Kidney (tissue), 13 donors: ENCODE measurements at regions not wholly inside any gene's neighbourhood (a gene's known extent, or its start where the extent isn't known, plus 50 kb on each side); places are given as distances from the start of the nearest gene placed in this dataset.

Experiments used
- DNase-seq, 5 donors: peaks; one replicate each; pipeline ENCODE4 v3.0.0-alpha.2; 2013 to 2020
- FAIRE-seq: peaks from 2 replicates; lab custom pipeline; 2012; peaks lifted over from hg19 to GRCh38; lab: Jason Lieb, UNC
- H3K27ac ChIP-seq, 2 donors: one replicate each; pipeline ENCODE4 v1.7.0; 2013; ENCODE audit warnings: low read depth in 2 of 2, low read length in 2 of 2, inconsistent platforms in 1 of 2
- H3K27me3 ChIP-seq: one replicate; pipeline ENCODE4 v1.7.1; 2013; ENCODE audit warnings: low read length, inconsistent platforms; ENCODE audit not compliant: control insufficient read depth, insufficient read depth
- H3K36me3 ChIP-seq, 3 donors: one replicate each; pipeline versions ENCODE4 v1.7.0 to v1.7.1; 2013; ENCODE audit warnings: low read length in 3 of 3, control low read depth in 1 of 3, inconsistent platforms in 1 of 3; ENCODE audit not compliant: insufficient read depth in 3 of 3, control insufficient read depth in 2 of 3
- H3K4me1 ChIP-seq, 3 donors: one replicate each; pipeline versions ENCODE4 v1.7.0 to v1.7.1; 2013; ENCODE audit warnings: low read length in 3 of 3, inconsistent platforms in 1 of 3, low read depth in 1 of 3; ENCODE audit not compliant: control insufficient read depth in 2 of 3, insufficient read depth in 2 of 3
- H3K4me3 ChIP-seq, 3 donors: one replicate each; pipeline versions ENCODE4 v1.7.0 to v1.8.1; 2013; ENCODE audit warnings: low read length in 3 of 3, control low read depth in 1 of 3, inconsistent platforms in 1 of 3
- H3K9ac ChIP-seq, 3 donors: one replicate each; pipeline versions ENCODE4 v1.7.0 to v1.7.1; 2013; ENCODE audit warnings: low read length in 3 of 3, control low read depth in 1 of 3, inconsistent platforms in 1 of 3
- H3K9me3 ChIP-seq, 3 donors: one replicate each; pipeline versions ENCODE4 v1.7.0 to v1.7.1; 2013; ENCODE audit warnings: low read length in 3 of 3, control low read depth in 1 of 3, inconsistent platforms in 1 of 3; ENCODE audit not compliant: control insufficient read depth in 2 of 3, insufficient read depth in 1 of 3
- CTCF ChIP-seq: IDR thresholded peaks from 3 replicates; pipeline ENCODE4 v1.5.1; 2012; ENCODE audit warnings: mild to moderate bottlenecking, moderate library complexity, borderline replicate concordance; ENCODE audit not compliant: insufficient read depth; ENCODE audit errors: extremely low read depth
- intact Hi-C: fragments of 100-400 bp; cut with DNase I; formaldehyde crosslinking; loops from one replicate; pipeline ENCODE4 v1.11.1; 2022
- donor health status: control.
- donor health status: control.
- donor health status: control.
- donor health status: control.
- donor health status: control.
- donor health status: DM: yes; HTN: yes; CAD: no.
- donor health status: Normal renal cell carcinoma (clear cell type).

- intact Hi-C loops, result no loop called here
- H3K36me3 ChIP-seq, result no peaks in the 10 kb centered on the region
- H3K27ac ChIP-seq, result no peak overlapping the region
- no peaks in the 10 kb centered on the region for H3K4me1 ChIP-seq
- no peaks in the 10 kb centered on the region for H3K27me3 ChIP-seq
- H3K9me3 ChIP-seq, result no peaks in the 10 kb centered on the region
- no peak for DNase-seq
- TF ChIP-seq CTCF, result no peak
- FAIRE-seq, result no peak
- H3K4me3 ChIP-seq, result no peak overlapping the region
- no peak overlapping the region for H3K9ac ChIP-seq
Measured at GRCh38 chr9:100890321-100890720, 138.2 kb upstream of the PLPPR1 start.

GRCh38 chr9:100911273-100911672 is 117.3 kb upstream of the PLPPR1 start:
- H3K36me3 ChIP-seq, result no peaks in the 10 kb centered on the region
- no peak for TF ChIP-seq CTCF
- no peak overlapping the region for H3K27ac ChIP-seq
- no peaks in the 10 kb centered on the region for H3K9me3 ChIP-seq
- DNase-seq (no peak), FAIRE-seq (no peak)
- intact Hi-C loops, result no loop called here
- H3K4me3 ChIP-seq, result no peak overlapping the region
- no peaks in the 10 kb centered on the region for H3K4me1 ChIP-seq
- H3K27me3 ChIP-seq, result no peaks in the 10 kb centered on the region
- no peak overlapping the region for H3K9ac ChIP-seq

GRCh38 chr9:100913257-100913656 is 115.3 kb upstream of the PLPPR1 start:
- no peak for DNase-seq
- Histone ChIP-seq H3K36me3 (no peaks in the 10 kb centered on the region), H3K4me3 (no peak overlapping the region), H3K27ac (no peak overlapping the region), H3K9me3 (no peaks in the 10 kb centered on the region), H3K27me3 (no peaks in the 10 kb centered on the region), H3K9ac (no peak overlapping the region), H3K4me1 (no peaks in the 10 kb centered on the region)
- FAIRE-seq, result no peak
- intact Hi-C loops, result no loop called here
- TF ChIP-seq CTCF, result no peak

- H3K27ac ChIP-seq, result no peak overlapping the region
Measured at GRCh38 chr9:100914266-100914665, 114.3 kb upstream of the PLPPR1 start.

More at GRCh38 chr9:100914266-100914665, 114.3 kb upstream of the PLPPR1 start:
- Histone ChIP-seq H3K9ac (no peak overlapping the region), H3K27me3 (no peaks in the 10 kb centered on the region), H3K4me3 (no peak overlapping the region), H3K4me1 (no peaks in the 10 kb centered on the region), H3K36me3 (no peaks in the 10 kb centered on the region), H3K9me3 (no peaks in the 10 kb centered on the region)
- intact Hi-C loops, result no loop called here
- TF ChIP-seq CTCF, result no peak
- FAIRE-seq (no peak), DNase-seq (no peak)
